ENCODE measurements at regions not wholly inside any gene's neighbourhood (a gene's known extent, or its start where the extent isn't known, plus 50 kb on each side); places are given as distances from the start of the nearest gene placed in this dataset.

GRCh38 chr11:110935018-110935640, 222.9 kb upstream of the ARHGAP20 start:
- no peak for TF ChIP-seq CTCF (IDR thresholded peaks at IDR 0.05; ENCODE audit: insufficient read depth, low read length, severe bottlenecking)
- peak; percentile 18 for FAIRE-seq
- H3K36me3 ChIP-seq (ENCODE audit: control insufficient read depth, insufficient read depth, low read length): no peaks in the 10 kb centered on the region
- H3K27me3 ChIP-seq (ENCODE audit: control insufficient read depth, insufficient read depth, low read length): no peaks in the 10 kb centered on the region
- DNase-seq (ENCODE audit: low read depth): peak; percentile 15
- H3K4me3 ChIP-seq (ENCODE audit: low read depth, low read length): no peak overlapping the region

GRCh38 chr11:110929129-110929528, 216.9 kb upstream of the ARHGAP20 start:
- no peak overlapping the region for H3K4me3 ChIP-seq (ENCODE audit: low read depth, low read length)
- H3K27me3 ChIP-seq (ENCODE audit: control insufficient read depth, insufficient read depth, low read length): peaks cover 1% of the 10 kb centered on the region
- no peak for TF ChIP-seq CTCF (IDR thresholded peaks at IDR 0.05; ENCODE audit: insufficient read depth, low read length, severe bottlenecking)
- no peaks in the 10 kb centered on the region for H3K36me3 ChIP-seq (ENCODE audit: control insufficient read depth, insufficient read depth, low read length)
- DNase-seq (ENCODE audit: low read depth) (peak; percentile 20), FAIRE-seq (no peak)

GRCh38 chr11:110928391-110928790, 216.2 kb upstream of the ARHGAP20 start:
- FAIRE-seq (no peak), DNase-seq (ENCODE audit: low read depth) (no peak)
- no peak for TF ChIP-seq CTCF (IDR thresholded peaks at IDR 0.05; ENCODE audit: insufficient read depth, low read length, severe bottlenecking)
- Histone ChIP-seq H3K4me3 (ENCODE audit: low read depth, low read length) (no peak overlapping the region), H3K27me3 (ENCODE audit: control insufficient read depth, insufficient read depth, low read length) (peaks cover 1% of the 10 kb centered on the region), H3K36me3 (ENCODE audit: control insufficient read depth, insufficient read depth, low read length) (no peaks in the 10 kb centered on the region)

- DNase-seq (ENCODE audit: low read depth) (peak; percentile 8), FAIRE-seq (no peak)
- Histone ChIP-seq H3K4me3 (ENCODE audit: low read depth, low read length) (no peak overlapping the region), H3K36me3 (ENCODE audit: control insufficient read depth, insufficient read depth, low read length) (no peaks in the 10 kb centered on the region), H3K27me3 (ENCODE audit: control insufficient read depth, insufficient read depth, low read length) (peaks cover 6% of the 10 kb centered on the region)
- TF ChIP-seq CTCF (IDR thresholded peaks at IDR 0.05; ENCODE audit: insufficient read depth, low read length, severe bottlenecking): no peak
Observed at GRCh38 chr11:110921742-110922521, 209.7 kb upstream of the ARHGAP20 start.

GRCh38 chr11:110919241-110919922, 207.1 kb upstream of the ARHGAP20 start:
- DNase-seq (ENCODE audit: low read depth) (no peak), FAIRE-seq (no peak)
- Histone ChIP-seq H3K36me3 (ENCODE audit: control insufficient read depth, insufficient read depth, low read length) (no peaks in the 10 kb centered on the region), H3K27me3 (ENCODE audit: control insufficient read depth, insufficient read depth, low read length) (peaks cover 5% of the 10 kb centered on the region), H3K4me3 (ENCODE audit: low read depth, low read length) (no peak overlapping the region)
- TF ChIP-seq CTCF (IDR thresholded peaks at IDR 0.05; ENCODE audit: insufficient read depth, low read length, severe bottlenecking): no peak

Data from bronchial epithelial cell (primary cell).